ENCODE measurements at regions not wholly inside any gene's neighbourhood (a gene's known extent, or its start where the extent isn't known, plus 50 kb on each side); places are given as distances from the start of the nearest gene placed in this dataset.
A peak's percentile ranks its signal among the peaks of the same experiment; 100 is the strongest.

DNA sequence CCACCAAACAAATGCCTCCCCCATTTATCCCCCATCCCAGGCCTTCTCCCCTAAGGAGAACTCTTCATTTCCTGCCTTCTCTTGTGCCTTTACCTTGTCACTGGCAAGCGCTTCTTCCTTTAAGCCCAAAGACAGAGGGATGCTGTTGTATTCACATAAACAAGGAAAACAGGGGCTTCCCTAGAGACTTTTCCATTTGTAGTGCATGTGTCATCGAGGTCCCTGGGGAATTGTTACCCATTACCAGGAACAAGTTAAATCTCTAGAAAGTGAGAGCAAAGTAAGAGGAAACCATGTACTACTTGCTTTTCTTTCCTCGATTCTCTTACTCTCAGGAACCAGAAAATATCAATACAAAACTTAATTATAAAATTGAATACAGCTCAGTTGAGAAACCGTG lies 114.4 kb upstream of the DPT start:
- intact Hi-C loops (cut with DNase I): no loop called here
- Histone ChIP-seq H3K27ac (peak overlapping the region; percentile 31 to 75 (median 36)), H3K36me3 (no peaks in the 10 kb centered on the region), H3K4me3 (replicated peaks in 1 of 3) (no peak overlapping the region), H3K9me3 (no peaks in the 10 kb centered on the region), H3K27me3 (no peaks in the 10 kb centered on the region), H3K4me1 (peaks cover 56 to 58% of the 10 kb centered on the region in 2 donors)
- DNase-seq: no peak
- TF ChIP-seq CTCF (IDR thresholded peaks at IDR 0.05): no peak
- TF ChIP-seq POLR2A (IDR thresholded peaks at IDR 0.05): no peak
- WGBS, 2 donors: 72 to 77% methylated on average over 4 of the region's 4 CpGs

GRCh38 chr1:168843950-168844349 lies 114.9 kb upstream of the DPT start:
- Histone ChIP-seq H3K27ac (no peak overlapping the region), H3K36me3 (no peaks in the 10 kb centered on the region), H3K27me3 (no peaks in the 10 kb centered on the region), H3K9me3 (no peaks in the 10 kb centered on the region), H3K4me1 (peaks cover 56 to 59% of the 10 kb centered on the region in 2 donors), H3K4me3 (replicated peaks in 1 of 3) (no peak overlapping the region)
- no peak for DNase-seq
- TF ChIP-seq POLR2A (IDR thresholded peaks at IDR 0.05) (no peak), CTCF (IDR thresholded peaks at IDR 0.05) (no peak)
- intact Hi-C loops (cut with DNase I): no loop called here
- 93 to 96% methylated on average over 2 of the region's 2 CpGs for WGBS, 2 donors

DNA sequence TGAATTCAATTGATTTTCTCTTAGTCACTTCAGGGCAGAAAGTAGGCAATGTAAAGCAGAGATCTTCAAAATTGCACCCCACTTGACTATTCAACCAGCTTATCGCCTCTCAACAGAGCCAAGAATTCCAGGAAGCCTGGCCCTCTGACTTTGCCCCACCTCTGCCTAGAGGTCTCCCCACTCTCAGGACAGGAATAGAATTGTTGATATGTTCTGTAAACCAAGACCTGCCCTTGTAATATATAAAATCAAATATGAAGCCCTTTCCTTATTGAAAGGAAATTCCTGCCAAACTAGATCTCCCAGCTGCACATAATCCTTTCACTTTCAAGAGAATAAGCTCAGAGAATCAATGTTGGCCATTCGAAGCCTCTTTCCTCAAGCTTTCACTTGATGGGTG lies 116.1 kb upstream of the DPT start:
- intact Hi-C loops (cut with DNase I): no loop called here

GRCh38 chr1:168848051-168848450 lies 119.0 kb upstream of the DPT start:
- H3K4me1 ChIP-seq: peaks cover 46 to 47% of the 10 kb centered on the region in 2 donors
- H3K4me3 ChIP-seq (replicated peaks in 1 of 3): no peak overlapping the region
- H3K27me3 ChIP-seq: no peaks in the 10 kb centered on the region
- DNase-seq: no peak
- WGBS, 2 donors: 54 to 55% methylated on average over 3 of the region's 3 CpGs
- H3K27ac ChIP-seq: peak overlapping the region in 2 of 3 donors; percentile 7 to 59
- H3K9me3 ChIP-seq: no peaks in the 10 kb centered on the region
- no peaks in the 10 kb centered on the region for H3K36me3 ChIP-seq
- intact Hi-C loops (cut with DNase I): no loop called here
- TF ChIP-seq POLR2A (IDR thresholded peaks at IDR 0.05): no peak
- TF ChIP-seq CTCF (IDR thresholded peaks at IDR 0.05): no peak

More for the DNA sequence above, 116.1 kb upstream of the DPT start:
- H3K4me3 ChIP-seq (replicated peaks in 1 of 3): no peak overlapping the region
- H3K27me3 ChIP-seq: no peaks in the 10 kb centered on the region
- TF ChIP-seq POLR2A (IDR thresholded peaks at IDR 0.05): no peak
- TF ChIP-seq CTCF (IDR thresholded peaks at IDR 0.05): no peak
- 65 to 67% methylated on average over 2 of the region's 2 CpGs for WGBS, 2 donors
- H3K9me3 ChIP-seq: no peaks in the 10 kb centered on the region
- peaks cover 56 to 59% of the 10 kb centered on the region in 2 donors for H3K4me1 ChIP-seq
- H3K36me3 ChIP-seq: no peaks in the 10 kb centered on the region
- peak overlapping the region; percentile 20 to 50 (median 26) for H3K27ac ChIP-seq
- DNase-seq: peak; percentile 48 to 58

- Histone ChIP-seq H3K4me3 (replicated peaks in 1 of 3) (no peak overlapping the region), H3K27me3 (no peaks in the 10 kb centered on the region), H3K36me3 (no peaks in the 10 kb centered on the region), H3K27ac (no peak overlapping the region), H3K9me3 (no peaks in the 10 kb centered on the region), H3K4me1 (peaks cover 0 to 7% of the 10 kb centered on the region in 2 donors)
- intact Hi-C loops (cut with DNase I): no loop called here
- TF ChIP-seq POLR2A (IDR thresholded peaks at IDR 0.05) (no peak), CTCF (IDR thresholded peaks at IDR 0.05) (no peak)
- DNase-seq: no peak
These were observed 132.5 kb upstream of the DPT start for GRCh38 chr1:168861421-168862004.
